ENCODE measurements at regions not wholly inside any gene's neighbourhood (a gene's known extent, or its start where the extent isn't known, plus 50 kb on each side); places are given as distances from the start of the nearest gene placed in this dataset.

- TF ChIP-seq ZBTB20 (tag by site-specific recombination; IDR thresholded peaks at IDR 0.05) (no peak), ZSCAN23 (tag by site-specific recombination; IDR thresholded peaks at IDR 0.05) (no peak)
Measured at GRCh38 chr9:35552376-35552775, 52.7 kb upstream of the TESK1 start (continued).

- ChIA-PET POLR2A (interaction anchor here (0.9 to 3.4 kb wide), 5 partner anchors 35 to 449 kb away, joined by 3 to 8 read pairs (median 4); partner anchors contain the start of gene RUSC2), CTCF (interaction anchor here (0.5 to 4.6 kb wide), 41 partner anchors 9 to 833 kb away, joined by 3 to 89 read pairs (median 5); partner anchors contain the start of genes ATOSB, HRCT1, PIGO and RUSC2)
- H3K4me3 ChIP-seq (ENCODE audit: low read depth, low read length), result no peak overlapping the region
- H3K27ac ChIP-seq (ENCODE audit: extremely low read depth, low read depth, low read length), result no peak overlapping the region
- no peaks in the 10 kb centered on the region for H3K9me3 ChIP-seq (ENCODE audit: control insufficient read depth, insufficient read depth, low read depth, low read length)
- 0 out of 2 replicates have a peak, but pooled peaks cover 3% of the 10 kb centered on the region for H3K4me1 ChIP-seq (ENCODE audit: control insufficient read depth, insufficient read depth, low read length)
- TF ChIP-seq IKZF3 (tag by site-specific recombination; IDR thresholded peaks at IDR 0.05) (peak; percentile 46; the same call in 1 of the 2 replicates), WT1 (tag by site-specific recombination; IDR thresholded peaks at IDR 0.05) (no peak), HOXD13 (CRISPR knock-in tag; IDR thresholded peaks at IDR 0.05; ENCODE audit: borderline replicate concordance) (no peak), ZNF610 (tag by site-specific recombination; IDR thresholded peaks at IDR 0.05; ENCODE audit: borderline replicate concordance) (no peak)
- peaks cover 0 to 26% of the 10 kb centered on the region in 2 experiments; a peak in 2 of 3 replicates for H3K36me3 ChIP-seq (ENCODE audit: control insufficient read depth in 2 of 2, insufficient read depth in 1 of 2, low read length in 2 of 2)
Measured at GRCh38 chr9:35552837-35553236, 52.2 kb upstream of the TESK1 start.

GRCh38 chr9:35553670-35554543 lies 51.2 kb upstream of the TESK1 start:
- CTCF ChIA-PET, result interaction anchor here (0.5 to 4.6 kb wide), 65 partner anchors 10 to 793 kb away, joined by 3 to 89 read pairs (median 4); partner anchors contain the start of genes ATOSB, DNAJB5, HRCT1 and PIGO
- no peak overlapping the region for H3K4me3 ChIP-seq (ENCODE audit: low read depth, low read length)
- H3K27ac ChIP-seq (ENCODE audit: extremely low read depth, low read depth, low read length), result no peak overlapping the region
- H3K9me3 ChIP-seq (ENCODE audit: control insufficient read depth, insufficient read depth, low read depth, low read length), result no peaks in the 10 kb centered on the region
- H3K36me3 ChIP-seq (ENCODE audit: control insufficient read depth in 2 of 2, insufficient read depth in 1 of 2, low read length in 2 of 2), result peaks cover 0 to 36% of the 10 kb centered on the region in 2 experiments; a peak in 2 of 3 replicates
- H3K4me1 ChIP-seq (ENCODE audit: control insufficient read depth, insufficient read depth, low read length), result 0 out of 2 replicates have a peak, but pooled peaks cover 3% of the 10 kb centered on the region
- POLR2A ChIA-PET, result interaction anchor here (0.6 to 3.4 kb wide), 7 partner anchors 36 to 450 kb away, joined by 3 to 8 read pairs (median 3); no protein-coding TSS in a partner anchor
- no peak for TF ChIP-seq ZNF423 (tag by site-specific recombination; IDR thresholded peaks at IDR 0.05)
- TF ChIP-seq SCRT1 (tag by site-specific recombination; IDR thresholded peaks at IDR 0.05; ENCODE audit: borderline replicate concordance), result no peak
- no peak for TF ChIP-seq REPIN1 (tag by site-specific recombination; IDR thresholded peaks at IDR 0.05; ENCODE audit: low read depth)
- no peak for TF ChIP-seq ZNF510 (tag by site-specific recombination; IDR thresholded peaks at IDR 0.05; ENCODE audit: insufficient replicate concordance)
- TF ChIP-seq, protein P1, sequence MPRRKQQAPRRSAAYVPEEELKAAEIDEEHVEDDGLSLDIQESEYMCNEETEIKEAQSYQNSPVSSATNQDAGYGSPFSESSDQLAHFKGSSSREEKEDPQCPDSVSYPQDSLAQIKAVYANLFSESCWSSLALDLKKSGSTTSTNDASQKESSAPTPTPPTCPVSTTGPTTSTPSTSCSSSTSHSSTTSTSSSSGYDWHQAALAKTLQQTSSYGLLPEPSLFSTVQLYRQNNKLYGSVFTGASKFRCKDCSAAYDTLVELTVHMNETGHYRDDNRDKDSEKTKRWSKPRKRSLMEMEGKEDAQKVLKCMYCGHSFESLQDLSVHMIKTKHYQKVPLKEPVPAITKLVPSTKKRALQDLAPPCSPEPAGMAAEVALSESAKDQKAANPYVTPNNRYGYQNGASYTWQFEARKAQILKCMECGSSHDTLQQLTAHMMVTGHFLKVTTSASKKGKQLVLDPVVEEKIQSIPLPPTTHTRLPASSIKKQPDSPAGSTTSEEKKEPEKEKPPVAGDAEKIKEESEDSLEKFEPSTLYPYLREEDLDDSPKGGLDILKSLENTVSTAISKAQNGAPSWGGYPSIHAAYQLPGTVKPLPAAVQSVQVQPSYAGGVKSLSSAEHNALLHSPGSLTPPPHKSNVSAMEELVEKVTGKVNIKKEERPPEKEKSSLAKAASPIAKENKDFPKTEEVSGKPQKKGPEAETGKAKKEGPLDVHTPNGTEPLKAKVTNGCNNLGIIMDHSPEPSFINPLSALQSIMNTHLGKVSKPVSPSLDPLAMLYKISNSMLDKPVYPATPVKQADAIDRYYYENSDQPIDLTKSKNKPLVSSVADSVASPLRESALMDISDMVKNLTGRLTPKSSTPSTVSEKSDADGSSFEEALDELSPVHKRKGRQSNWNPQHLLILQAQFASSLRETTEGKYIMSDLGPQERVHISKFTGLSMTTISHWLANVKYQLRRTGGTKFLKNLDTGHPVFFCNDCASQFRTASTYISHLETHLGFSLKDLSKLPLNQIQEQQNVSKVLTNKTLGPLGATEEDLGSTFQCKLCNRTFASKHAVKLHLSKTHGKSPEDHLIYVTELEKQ (tag by site-specific recombination; IDR thresholded peaks at IDR 0.05; ENCODE audit: borderline replicate concordance), result no peak
- no peak for TF ChIP-seq BCL11B (tag by site-specific recombination; IDR thresholded peaks at IDR 0.05; ENCODE audit: low read depth)
- TF ChIP-seq OSR2 (tag by site-specific recombination; IDR thresholded peaks at IDR 0.05), result peak; percentile 17; the same call in 1 of the 2 replicates
- TF ChIP-seq KLF1 (tag by site-specific recombination; IDR thresholded peaks at IDR 0.05), result peak; percentile 41; the same call in 1 of the 2 replicates
- TF ChIP-seq ZEB2 (tag by site-specific recombination; IDR thresholded peaks at IDR 0.05), result peak; percentile 58; the same call in 1 of the 2 replicates
- TF ChIP-seq TRIM28 (IDR thresholded peaks at IDR 0.05; ENCODE audit: borderline replicate concordance, low read length), result no peak
- TF ChIP-seq, protein P2, sequence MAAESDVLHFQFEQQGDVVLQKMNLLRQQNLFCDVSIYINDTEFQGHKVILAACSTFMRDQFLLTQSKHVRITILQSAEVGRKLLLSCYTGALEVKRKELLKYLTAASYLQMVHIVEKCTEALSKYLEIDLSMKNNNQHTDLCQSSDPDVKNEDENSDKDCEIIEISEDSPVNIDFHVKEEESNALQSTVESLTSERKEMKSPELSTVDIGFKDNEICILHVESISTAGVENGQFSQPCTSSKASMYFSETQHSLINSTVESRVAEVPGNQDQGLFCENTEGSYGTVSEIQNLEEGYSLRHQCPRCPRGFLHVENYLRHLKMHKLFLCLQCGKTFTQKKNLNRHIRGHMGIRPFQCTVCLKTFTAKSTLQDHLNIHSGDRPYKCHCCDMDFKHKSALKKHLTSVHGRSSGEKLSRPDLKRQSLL (tag by site-specific recombination; IDR thresholded peaks at IDR 0.05), result no peak
- TF ChIP-seq ZNF670 (tag by site-specific recombination; IDR thresholded peaks at IDR 0.05; ENCODE audit: low read depth), result no peak
- TF ChIP-seq ZNF16 (tag by site-specific recombination; IDR thresholded peaks at IDR 0.05; ENCODE audit: low read depth), result no peak
- TF ChIP-seq, protein P3, sequence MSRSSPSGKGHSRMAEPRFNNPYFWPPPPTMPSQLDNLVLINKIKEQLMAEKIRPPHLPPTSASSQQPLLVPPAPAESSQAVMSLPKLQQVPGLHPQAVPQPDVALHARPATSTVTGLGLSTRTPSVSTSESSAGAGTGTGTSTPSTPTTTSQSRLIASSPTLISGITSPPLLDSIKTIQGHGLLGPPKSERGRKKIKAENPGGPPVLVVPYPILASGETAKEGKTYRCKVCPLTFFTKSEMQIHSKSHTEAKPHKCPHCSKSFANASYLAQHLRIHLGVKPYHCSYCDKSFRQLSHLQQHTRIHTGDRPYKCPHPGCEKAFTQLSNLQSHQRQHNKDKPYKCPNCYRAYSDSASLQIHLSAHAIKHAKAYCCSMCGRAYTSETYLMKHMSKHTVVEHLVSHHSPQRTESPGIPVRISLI (tag by site-specific recombination; IDR thresholded peaks at IDR 0.05), result no peak
- no peak for TF ChIP-seq ZFP3 (tag by site-specific recombination; IDR thresholded peaks at IDR 0.05; ENCODE audit: low read depth)
- no peak for TF ChIP-seq ZNF239 (tag by site-specific recombination; IDR thresholded peaks at IDR 0.05)
- TF ChIP-seq ZXDB (tag by site-specific recombination; IDR thresholded peaks at IDR 0.05), result no peak
- no peak for TF ChIP-seq ZBTB20 (tag by site-specific recombination; IDR thresholded peaks at IDR 0.05)
- no peak for TF ChIP-seq ZNF830 (tag by site-specific recombination; IDR thresholded peaks at IDR 0.05; ENCODE audit: low read depth)
- peak; percentile 87 for TF ChIP-seq ZNF654 (tag by site-specific recombination; IDR thresholded peaks at IDR 0.05; ENCODE audit: low read depth)
- 0 out of 2 replicates have a peak, but pooled peaks have one; percentile 31 for TF ChIP-seq ZSCAN30 (tag by site-specific recombination; IDR thresholded peaks at IDR 0.05)
